ENCODE measurements at regions not wholly inside any gene's neighbourhood (a gene's known extent, or its start where the extent isn't known, plus 50 kb on each side); places are given as distances from the start of the nearest gene placed in this dataset.

- no peak for DNase-seq (ENCODE audit: low read depth)
- no peaks in the 10 kb centered on the region for H3K27me3 ChIP-seq (ENCODE audit: control insufficient read depth, insufficient read depth, low read length)
- no peak overlapping the region for H3K4me3 ChIP-seq (ENCODE audit: low read depth, low read length)
- FAIRE-seq, result no peak
- TF ChIP-seq, protein P1, sequence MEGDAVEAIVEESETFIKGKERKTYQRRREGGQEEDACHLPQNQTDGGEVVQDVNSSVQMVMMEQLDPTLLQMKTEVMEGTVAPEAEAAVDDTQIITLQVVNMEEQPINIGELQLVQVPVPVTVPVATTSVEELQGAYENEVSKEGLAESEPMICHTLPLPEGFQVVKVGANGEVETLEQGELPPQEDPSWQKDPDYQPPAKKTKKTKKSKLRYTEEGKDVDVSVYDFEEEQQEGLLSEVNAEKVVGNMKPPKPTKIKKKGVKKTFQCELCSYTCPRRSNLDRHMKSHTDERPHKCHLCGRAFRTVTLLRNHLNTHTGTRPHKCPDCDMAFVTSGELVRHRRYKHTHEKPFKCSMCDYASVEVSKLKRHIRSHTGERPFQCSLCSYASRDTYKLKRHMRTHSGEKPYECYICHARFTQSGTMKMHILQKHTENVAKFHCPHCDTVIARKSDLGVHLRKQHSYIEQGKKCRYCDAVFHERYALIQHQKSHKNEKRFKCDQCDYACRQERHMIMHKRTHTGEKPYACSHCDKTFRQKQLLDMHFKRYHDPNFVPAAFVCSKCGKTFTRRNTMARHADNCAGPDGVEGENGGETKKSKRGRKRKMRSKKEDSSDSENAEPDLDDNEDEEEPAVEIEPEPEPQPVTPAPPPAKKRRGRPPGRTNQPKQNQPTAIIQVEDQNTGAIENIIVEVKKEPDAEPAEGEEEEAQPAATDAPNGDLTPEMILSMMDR (IDR thresholded peaks at IDR 0.05; ENCODE audit: insufficient read depth, low read length, severe bottlenecking), result no peak
- no peaks in the 10 kb centered on the region for H3K36me3 ChIP-seq (ENCODE audit: control insufficient read depth, insufficient read depth, low read length)
Measured at GRCh38 chr4:117777721-117778120, 256.6 kb upstream of the NDST3 start.

DNA sequence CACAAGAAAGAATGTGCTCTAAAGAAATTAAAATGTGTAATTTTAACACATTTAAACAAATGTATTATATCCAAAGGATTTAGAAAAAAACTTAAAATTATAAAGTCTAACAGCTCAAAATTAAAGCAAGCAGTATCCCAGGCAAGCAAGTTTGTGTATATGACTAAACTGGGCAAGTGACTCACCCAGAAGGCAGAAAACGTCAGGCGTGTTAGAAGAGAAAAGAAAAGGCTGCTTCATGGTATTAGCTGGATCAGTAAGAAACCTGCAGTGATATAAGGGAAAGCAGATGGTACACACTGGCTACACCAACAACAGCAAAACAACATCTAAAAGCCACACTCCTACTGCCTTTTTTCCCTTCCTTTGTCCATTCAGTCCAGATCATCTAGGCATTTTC is 250.6 kb upstream of the NDST3 start:
- FAIRE-seq (no peak), DNase-seq (ENCODE audit: low read depth) (peak; percentile 29)
- TF ChIP-seq, protein P1 (IDR thresholded peaks at IDR 0.05; ENCODE audit: insufficient read depth, low read length, severe bottlenecking), result no peak
- H3K4me3 ChIP-seq (ENCODE audit: low read depth, low read length), result no peak overlapping the region
- H3K36me3 ChIP-seq (ENCODE audit: control insufficient read depth, insufficient read depth, low read length), result no peaks in the 10 kb centered on the region
- H3K27me3 ChIP-seq (ENCODE audit: control insufficient read depth, insufficient read depth, low read length), result no peaks in the 10 kb centered on the region

GRCh38 chr4:117784266-117784665 is 250.0 kb upstream of the NDST3 start:
- Histone ChIP-seq H3K36me3 (ENCODE audit: control insufficient read depth, insufficient read depth, low read length) (no peaks in the 10 kb centered on the region), H3K4me3 (ENCODE audit: low read depth, low read length) (no peak overlapping the region), H3K27me3 (ENCODE audit: control insufficient read depth, insufficient read depth, low read length) (no peaks in the 10 kb centered on the region)
- TF ChIP-seq, protein P1 (IDR thresholded peaks at IDR 0.05; ENCODE audit: insufficient read depth, low read length, severe bottlenecking), result no peak
- no peak for FAIRE-seq
- DNase-seq (ENCODE audit: low read depth), result no peak

- DNase-seq (ENCODE audit: low read depth) (no peak), FAIRE-seq (no peak)
- TF ChIP-seq, protein P1 (IDR thresholded peaks at IDR 0.05; ENCODE audit: insufficient read depth, low read length, severe bottlenecking), result no peak
- H3K4me3 ChIP-seq (ENCODE audit: low read depth, low read length), result no peak overlapping the region
- H3K27me3 ChIP-seq (ENCODE audit: control insufficient read depth, insufficient read depth, low read length), result no peaks in the 10 kb centered on the region
- no peaks in the 10 kb centered on the region for H3K36me3 ChIP-seq (ENCODE audit: control insufficient read depth, insufficient read depth, low read length)
Measured at GRCh38 chr4:117786566-117786965, 247.7 kb upstream of the NDST3 start.

GRCh38 chr4:117793845-117794480 is 240.3 kb upstream of the NDST3 start:
- no peaks in the 10 kb centered on the region for H3K27me3 ChIP-seq (ENCODE audit: control insufficient read depth, insufficient read depth, low read length)
- peak; percentile 64 for DNase-seq (ENCODE audit: low read depth)
- no peak overlapping the region for H3K4me3 ChIP-seq (ENCODE audit: low read depth, low read length)
- no peaks in the 10 kb centered on the region for H3K36me3 ChIP-seq (ENCODE audit: control insufficient read depth, insufficient read depth, low read length)
- no peak for FAIRE-seq
- TF ChIP-seq, protein P1 (IDR thresholded peaks at IDR 0.05; ENCODE audit: insufficient read depth, low read length, severe bottlenecking), result no peak

- H3K4me3 ChIP-seq (ENCODE audit: low read depth, low read length), result no peak overlapping the region
- H3K27me3 ChIP-seq (ENCODE audit: control insufficient read depth, insufficient read depth, low read length), result no peaks in the 10 kb centered on the region
- DNase-seq (ENCODE audit: low read depth) (peak; percentile 12), FAIRE-seq (no peak)
- TF ChIP-seq, protein P1 (IDR thresholded peaks at IDR 0.05; ENCODE audit: insufficient read depth, low read length, severe bottlenecking), result no peak
- H3K36me3 ChIP-seq (ENCODE audit: control insufficient read depth, insufficient read depth, low read length), result no peaks in the 10 kb centered on the region
Measured at GRCh38 chr4:117796677-117797076, 237.6 kb upstream of the NDST3 start.

Data from bronchial epithelial cell (primary cell).